Activated effector memory CD4-positive, alpha-beta T cell treated with anti-CD3 and anti-CD28 coated beads, Interleukin-2, amount 50 U/mL, for 16 hours (primary cell): ENCODE measurements at regions not wholly inside any gene's neighbourhood (a gene's known extent, or its start where the extent isn't known, plus 50 kb on each side); places are given as distances from the start of the nearest gene placed in this dataset.
"Not testable (repeated sequence)": the region's sequence is repeated elsewhere in the genome, so short reads cannot be mapped to it uniquely, and the experiment has no call there.

ENCODE experiments used
- DNase-seq: peaks from one replicate; pipeline ENCODE4 v3.0.0-alpha.2; 2020

GRCh38 chr4:36610628-36611027 lies 329.2 kb downstream of the DTHD1 start:
- DNase-seq = no peak

GRCh38 chr4:36613142-36613541 lies 331.7 kb downstream of the DTHD1 start:
- DNase-seq = not testable (repeated sequence)

GRCh38 chr4:36614011-36614410 lies 332.6 kb downstream of the DTHD1 start:
- no peak for DNase-seq

GRCh38 chr4:36618102-36618501 lies 336.7 kb downstream of the DTHD1 start:
- no peak for DNase-seq

GRCh38 chr4:36624030-36624429 lies 342.6 kb downstream of the DTHD1 start:
- no peak for DNase-seq

GRCh38 chr4:36638273-36638811 lies 356.9 kb downstream of the DTHD1 start:
- no peak for DNase-seq

GRCh38 chr4:36640876-36641275 lies 359.5 kb downstream of the DTHD1 start:
- no peak for DNase-seq

GRCh38 chr4:36651253-36651652 lies 369.8 kb downstream of the DTHD1 start:
- no peak for DNase-seq

GRCh38 chr4:36652857-36653256 lies 371.4 kb downstream of the DTHD1 start:
- DNase-seq = no peak

GRCh38 chr4:36665985-36666527 lies 384.6 kb downstream of the DTHD1 start:
- no peak for DNase-seq

- DNase-seq = no peak
Observed at GRCh38 chr4:36675436-36675835, 394.0 kb downstream of the DTHD1 start.

GRCh38 chr4:36676139-36677050 lies 395.0 kb downstream of the DTHD1 start:
- DNase-seq = no peak

GRCh38 chr4:36677112-36677511 lies 395.7 kb downstream of the DTHD1 start:
- no peak for DNase-seq

- DNase-seq = no peak
Observed at GRCh38 chr4:36677874-36678273, 396.5 kb downstream of the DTHD1 start.

- DNase-seq = no peak
Observed at GRCh38 chr4:36687681-36688080, 406.3 kb downstream of the DTHD1 start.

GRCh38 chr4:36692586-36692985 lies 411.2 kb downstream of the DTHD1 start:
- DNase-seq = no peak

- no peak for DNase-seq
Observed at GRCh38 chr4:36702245-36702644, 420.8 kb downstream of the DTHD1 start.

- no peak for DNase-seq
Observed at GRCh38 chr4:36704289-36704688, 422.9 kb downstream of the DTHD1 start.

- no peak for DNase-seq
Observed at GRCh38 chr4:36709991-36710390, 428.6 kb downstream of the DTHD1 start.

- DNase-seq = no peak
Observed at GRCh38 chr4:36712013-36712412, 430.6 kb downstream of the DTHD1 start.

- DNase-seq = no peak
Observed at GRCh38 chr4:36716874-36717273, 435.5 kb downstream of the DTHD1 start.

- DNase-seq = no peak
Observed at GRCh38 chr4:36719425-36719824, 438.0 kb downstream of the DTHD1 start.

GRCh38 chr4:36722986-36723385 lies 441.6 kb downstream of the DTHD1 start:
- DNase-seq = no peak

GRCh38 chr4:36734334-36734733 lies 452.9 kb downstream of the DTHD1 start:
- DNase-seq = no peak
